Kidney glomerular epithelial cell (primary cell): ENCODE measurements at regions not wholly inside any gene's neighbourhood (a gene's known extent, or its start where the extent isn't known, plus 50 kb on each side); places are given as distances from the start of the nearest gene placed in this dataset.

Experiments
- DNase-seq: peaks from one replicate; lab custom pipeline; 2025; lab: John Stamatoyannopoulos, UW

DNA sequence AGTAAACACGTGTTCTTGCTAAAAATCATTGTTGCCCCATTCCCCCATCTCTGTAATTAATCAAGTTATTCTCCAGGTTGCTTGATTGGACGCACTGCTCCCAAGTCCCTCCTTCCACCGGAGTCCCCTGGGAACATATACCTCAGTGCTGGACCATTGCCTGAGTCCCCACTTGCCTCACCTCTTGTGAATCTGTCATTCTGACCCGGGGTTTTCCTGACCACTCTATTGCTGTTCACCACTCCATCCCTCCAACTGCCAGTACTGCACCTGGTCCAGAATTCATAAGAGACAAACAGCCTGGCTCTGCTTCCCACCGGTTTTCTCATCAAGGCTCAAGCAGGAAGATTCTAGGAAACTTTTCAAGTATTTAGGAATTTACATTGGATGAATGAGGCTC, 555.9 kb downstream of the VRK1 start:
- DNase-seq = no peak

DNA sequence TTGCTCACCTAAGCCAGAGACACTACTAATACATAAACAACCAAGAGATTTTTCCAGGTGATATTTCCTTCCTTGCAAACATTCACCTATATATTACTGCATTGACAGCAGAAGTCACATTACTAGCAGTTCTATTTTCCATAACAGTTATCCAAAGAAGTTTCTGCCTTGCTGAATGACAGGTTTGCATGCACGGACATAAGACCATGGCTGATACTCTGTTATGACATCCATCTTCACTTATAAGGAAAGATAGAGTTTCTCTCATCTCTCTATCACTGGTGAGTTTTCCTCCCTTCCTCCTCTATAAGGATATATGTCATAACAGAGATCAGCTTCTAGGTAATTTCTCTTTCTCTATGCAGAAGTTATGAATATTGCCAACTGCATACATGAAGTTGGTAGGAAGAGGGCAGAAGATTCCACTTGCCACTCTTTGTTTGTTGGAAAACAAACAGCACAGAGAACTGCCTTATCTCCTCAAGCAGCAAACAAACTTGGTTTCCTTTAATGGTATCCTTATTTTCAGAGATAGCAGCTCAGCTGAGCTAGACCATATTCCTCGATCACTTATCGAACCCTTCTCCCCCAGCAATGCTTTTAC, 557.0 kb downstream of the VRK1 start:
- DNase-seq = no peak

DNA sequence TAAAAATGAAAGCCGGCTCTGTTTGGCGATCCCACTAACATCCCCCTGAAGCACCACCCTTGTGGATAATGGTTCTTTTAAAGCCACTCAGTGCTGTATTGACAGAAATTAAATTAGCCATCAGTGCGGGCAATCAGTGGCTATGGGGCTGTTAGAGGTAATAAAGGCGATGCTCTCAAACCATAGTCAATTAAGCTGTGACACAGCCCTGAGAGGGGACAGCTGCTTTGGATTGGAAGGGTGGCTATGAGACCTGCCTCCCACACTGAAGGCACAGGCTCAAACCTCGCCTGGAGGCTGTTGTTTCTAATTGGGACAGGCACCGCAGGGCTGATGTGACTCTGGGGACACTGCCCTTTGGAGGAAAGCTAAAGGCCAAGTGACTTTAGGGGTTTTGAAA, 562.2 kb downstream of the VRK1 start:
- no peak for DNase-seq

- DNase-seq = no peak
Observed at GRCh38 chr14:97361181-97361580, 564.0 kb downstream of the VRK1 start.

- DNase-seq = no peak
Observed at GRCh38 chr14:97361958-97362357, 564.8 kb downstream of the VRK1 start.

- no peak for DNase-seq
Observed at GRCh38 chr14:97366400-97366799, 569.2 kb downstream of the VRK1 start.

DNA sequence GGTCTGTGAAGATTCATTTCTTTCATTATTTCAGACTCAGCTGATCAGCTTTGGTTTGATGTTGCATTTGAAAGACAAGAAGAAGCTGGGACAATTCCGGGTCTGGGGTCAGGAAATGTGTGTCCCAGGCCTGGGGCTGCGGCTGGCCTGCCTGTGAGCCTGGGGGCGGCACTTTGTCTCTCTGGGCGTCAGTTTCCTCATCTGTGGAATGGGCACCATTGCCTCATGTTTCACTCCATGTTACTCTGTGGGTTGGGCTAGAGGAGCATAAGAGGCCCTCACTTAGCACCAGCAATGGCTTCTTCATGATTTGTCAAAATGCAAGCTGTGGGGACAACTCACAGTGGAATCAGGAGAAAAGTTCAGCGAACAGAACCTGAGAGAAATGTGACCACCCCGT, 570.1 kb downstream of the VRK1 start:
- DNase-seq = no peak

- no peak for DNase-seq
Observed at GRCh38 chr14:97368049-97368448, 570.9 kb downstream of the VRK1 start.

DNA sequence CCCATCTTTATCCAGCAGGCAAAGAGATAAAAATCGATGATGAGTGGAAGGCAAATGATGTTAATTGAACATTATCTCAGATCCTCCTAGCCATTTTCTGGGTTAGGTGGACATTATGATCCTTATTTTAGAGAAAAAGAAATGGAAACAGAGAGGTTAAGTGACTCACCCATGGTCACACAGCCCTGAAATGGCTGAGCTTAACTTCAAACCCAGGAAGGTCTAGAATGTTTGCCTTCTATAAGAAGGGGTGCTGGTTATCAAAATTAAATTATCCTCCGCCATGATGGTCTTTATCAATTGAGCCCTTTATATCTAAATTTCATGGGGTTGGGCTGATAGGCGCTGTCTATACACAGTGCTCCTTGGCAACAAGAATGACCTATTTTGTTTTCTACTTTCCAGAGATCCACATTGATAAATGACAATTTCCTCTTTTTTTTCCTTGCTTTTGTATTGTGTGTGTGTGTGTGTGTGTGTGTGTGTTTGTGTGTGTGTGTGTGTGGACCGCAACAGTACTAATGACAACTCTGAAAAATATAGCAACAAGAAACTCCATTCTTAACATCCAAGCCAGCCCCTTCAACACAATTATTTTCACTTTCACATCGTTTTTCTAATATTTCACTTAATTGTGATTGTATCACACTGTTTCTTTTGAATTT, 571.9 kb downstream of the VRK1 start:
- no peak for DNase-seq

GRCh38 chr14:97369901-97370300, 572.7 kb downstream of the VRK1 start:
- DNase-seq = no peak

- DNase-seq = no peak
Observed at GRCh38 chr14:97376310-97376709, 579.1 kb downstream of the VRK1 start.

DNA sequence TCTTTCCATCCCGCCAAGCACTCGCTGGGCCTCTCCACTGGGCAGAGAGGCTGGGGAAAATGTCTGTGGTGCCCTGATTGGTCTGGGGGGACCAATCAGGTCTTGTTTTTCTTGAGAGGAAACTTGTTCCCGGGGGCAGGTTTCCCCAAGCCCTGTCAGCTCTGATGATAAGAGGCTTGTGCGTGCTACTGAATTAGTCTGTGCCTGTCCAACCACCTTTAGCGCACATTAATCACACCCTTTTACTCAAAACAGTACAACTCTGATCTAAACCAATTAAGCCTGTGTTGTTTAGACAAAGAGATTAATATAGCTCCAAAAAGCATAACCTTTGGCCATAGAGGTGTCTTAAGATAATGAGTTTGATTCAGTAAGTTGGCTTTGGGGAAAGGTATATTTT, 580.4 kb downstream of the VRK1 start:
- no peak for DNase-seq

DNA sequence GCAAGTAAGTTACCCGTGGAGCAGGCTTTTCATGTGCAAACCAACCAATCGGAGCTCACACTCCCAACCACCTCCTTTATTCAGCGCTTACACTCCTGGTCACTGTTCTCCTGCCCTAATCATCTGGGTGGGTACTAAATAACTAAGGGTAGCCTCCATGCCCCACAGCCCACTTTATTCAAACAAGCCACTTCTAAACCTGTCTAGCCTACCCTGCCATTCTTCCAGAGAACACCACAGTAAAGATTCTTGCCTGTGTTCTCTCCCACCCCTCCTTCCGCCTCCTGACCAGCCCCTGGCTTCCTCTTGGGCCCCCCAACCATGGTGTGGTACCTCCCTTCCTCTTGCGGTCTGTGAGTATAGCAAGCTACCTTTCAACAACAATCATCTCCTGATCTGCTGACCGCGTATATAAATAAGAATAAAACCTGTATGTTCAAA, 581.9 kb downstream of the VRK1 start:
- no peak for DNase-seq

DNA sequence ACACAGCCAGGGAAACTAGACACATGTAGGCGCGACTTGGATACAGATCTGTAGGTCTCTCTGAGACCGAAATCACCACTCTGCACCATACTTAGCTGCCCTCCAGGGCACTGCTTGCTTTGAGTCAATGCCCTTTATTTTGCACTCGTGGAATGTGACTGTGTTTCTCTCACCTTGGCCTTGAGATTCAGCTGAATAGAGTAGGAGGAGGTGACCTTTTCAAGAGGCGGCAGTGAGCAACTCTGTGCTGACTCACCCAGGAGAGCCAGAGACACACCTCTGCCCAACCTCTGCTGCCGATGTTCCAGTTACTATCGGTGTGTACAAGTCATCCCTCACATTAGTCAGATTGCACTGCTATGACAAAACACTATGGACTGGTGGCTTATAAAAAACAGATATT, 583.4 kb downstream of the VRK1 start:
- DNase-seq = no peak

- DNase-seq = no peak
Observed at GRCh38 chr14:97381309-97381708, 584.1 kb downstream of the VRK1 start.

DNA sequence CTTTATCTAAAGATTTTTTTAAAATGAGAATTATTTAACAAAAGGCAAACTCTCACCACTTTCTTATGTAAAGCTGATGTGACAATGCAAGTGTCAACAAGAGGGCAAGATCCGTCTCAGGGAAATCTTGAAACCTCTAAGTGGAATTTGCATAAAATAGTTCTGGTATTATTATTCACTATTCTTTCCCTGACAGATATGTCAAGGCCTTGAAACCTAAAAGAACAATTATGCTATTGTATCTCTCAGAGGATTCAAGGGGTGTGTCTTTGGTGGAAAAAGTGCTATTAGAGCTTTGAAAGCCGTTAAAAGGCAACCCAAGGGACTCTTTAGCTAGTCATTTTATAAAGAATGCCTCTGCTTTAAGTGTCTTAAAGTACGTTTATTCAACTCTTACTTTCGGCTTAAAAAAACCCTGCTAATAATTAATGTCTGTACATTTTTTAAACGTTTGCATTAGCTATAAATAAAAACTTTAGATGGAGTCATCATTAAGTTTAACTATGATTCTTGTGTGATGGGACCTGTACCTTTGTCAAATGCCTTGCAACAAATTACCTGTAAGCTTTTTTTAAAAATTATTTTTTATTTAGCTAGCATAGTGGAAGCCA, 585.5 kb downstream of the VRK1 start:
- no peak for DNase-seq

GRCh38 chr14:97385727-97386126, 588.5 kb downstream of the VRK1 start:
- no peak for DNase-seq

DNA sequence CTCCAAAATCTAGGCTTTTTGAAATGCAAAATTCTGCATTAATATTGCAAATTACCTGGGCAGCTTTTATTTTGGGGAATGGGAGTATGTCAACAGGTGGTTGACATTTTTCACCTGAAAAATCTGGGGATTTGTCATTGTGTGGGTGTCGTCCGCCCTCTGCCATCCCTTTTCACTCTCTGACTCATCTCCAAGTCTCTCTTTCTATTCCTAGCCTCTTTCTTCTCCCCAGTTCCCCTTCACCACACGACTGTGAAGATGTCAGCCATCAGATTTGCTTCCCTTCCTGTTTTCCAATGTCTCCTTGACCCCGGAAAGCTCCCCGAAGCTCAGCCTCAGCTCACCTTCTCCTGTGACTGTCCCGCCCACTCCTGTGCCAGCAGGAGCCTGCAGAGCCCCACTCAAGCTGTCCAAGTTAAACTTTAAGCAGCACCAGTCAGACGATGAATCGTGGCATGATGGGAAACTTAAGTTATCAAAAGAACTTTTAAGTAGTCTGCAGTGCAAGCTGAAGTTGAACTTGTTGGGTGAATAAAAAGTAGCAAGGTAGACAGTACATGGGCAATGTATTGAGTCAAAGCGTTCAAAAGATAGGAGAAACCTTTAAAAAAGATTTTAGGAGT, 590.2 kb downstream of the VRK1 start:
- no peak for DNase-seq

- DNase-seq = no peak
Observed at GRCh38 chr14:97388408-97388807, 591.2 kb downstream of the VRK1 start.

DNA sequence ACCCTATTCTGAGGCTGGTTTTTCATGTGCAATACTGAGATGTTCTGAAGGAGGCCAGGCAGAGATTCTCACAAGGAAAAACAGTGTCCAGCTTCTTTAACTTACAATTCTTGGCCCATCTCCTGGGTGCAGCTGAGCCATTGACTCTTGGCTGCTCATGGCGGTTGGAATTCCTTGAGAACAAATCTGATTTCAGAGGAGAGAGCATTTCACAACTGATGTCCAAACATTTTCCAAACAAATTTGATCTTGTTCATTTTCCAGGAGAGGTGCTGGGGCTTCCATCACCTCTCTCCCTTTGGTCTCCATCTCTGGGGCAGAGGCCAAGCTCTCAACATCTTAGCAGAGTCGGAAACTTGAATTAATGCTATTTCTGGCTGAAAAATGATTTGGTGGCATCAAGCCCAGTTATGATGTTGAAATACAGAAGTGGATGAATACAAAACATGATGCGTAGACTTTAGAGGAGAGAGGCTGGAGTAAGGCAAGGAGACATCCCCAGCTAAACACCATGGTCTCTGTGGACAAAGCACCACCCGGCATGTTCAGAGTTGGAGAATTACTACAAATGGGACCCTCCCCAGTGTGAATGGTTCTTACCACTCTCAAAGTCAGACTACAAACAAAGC, 593.0 kb downstream of the VRK1 start:
- no peak for DNase-seq

- no peak for DNase-seq
Observed at GRCh38 chr14:97393244-97393643, 596.1 kb downstream of the VRK1 start.

DNA sequence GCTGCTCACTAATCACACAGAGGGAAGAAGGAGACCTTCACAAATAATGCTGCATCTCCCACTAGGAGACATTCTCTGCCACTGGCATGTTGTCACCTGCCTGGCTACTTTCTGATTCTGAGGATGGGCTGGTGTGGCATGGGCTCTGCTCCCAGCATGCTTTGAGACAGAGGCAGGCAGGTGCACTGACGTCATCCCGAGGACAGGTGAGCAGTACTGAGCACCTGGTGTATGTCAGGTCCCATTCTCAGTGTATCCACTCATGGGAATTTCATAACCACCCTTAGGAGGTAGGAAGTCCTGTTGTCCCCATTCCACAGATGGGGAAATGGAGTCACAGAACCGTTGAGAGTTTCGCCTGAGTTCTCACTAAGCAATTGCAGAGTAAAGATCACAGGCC, 597.9 kb downstream of the VRK1 start:
- no peak for DNase-seq

DNA sequence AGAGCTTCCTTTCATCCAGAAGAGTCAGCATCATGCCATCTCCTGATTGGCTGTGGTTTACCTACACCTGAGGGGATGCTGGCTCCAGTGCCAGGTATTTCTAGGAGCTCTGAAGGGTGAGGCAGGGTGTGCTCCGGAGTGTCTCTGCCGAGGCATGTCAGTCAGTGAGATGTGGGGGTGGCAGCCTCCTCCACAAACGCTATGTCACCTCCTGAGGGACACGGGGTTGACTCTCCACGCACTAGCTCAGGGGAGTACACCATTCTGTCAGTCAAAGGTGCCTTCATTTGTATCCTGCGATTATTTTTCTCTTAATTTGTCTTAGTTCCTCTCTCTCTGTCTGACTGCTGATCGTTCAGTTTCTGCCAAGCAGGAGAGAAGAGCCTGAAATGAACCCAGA, 604.5 kb downstream of the VRK1 start:
- DNase-seq = no peak
